Muscle of back (tissue), 3 donors: ENCODE measurements at regions not wholly inside any gene's neighbourhood (a gene's known extent, or its start where the extent isn't known, plus 50 kb on each side); places are given as distances from the start of the nearest gene placed in this dataset.
"Not testable (repeated sequence)": the region's sequence is repeated elsewhere in the genome, so short reads cannot be mapped to it uniquely, and the experiment has no call there.

Experiments
- DNase-seq, 3 donors: peaks; one replicate each; pipeline versions ENCODE4 v3.0.0 to v3.0.0-alpha.2; 2013

DNA sequence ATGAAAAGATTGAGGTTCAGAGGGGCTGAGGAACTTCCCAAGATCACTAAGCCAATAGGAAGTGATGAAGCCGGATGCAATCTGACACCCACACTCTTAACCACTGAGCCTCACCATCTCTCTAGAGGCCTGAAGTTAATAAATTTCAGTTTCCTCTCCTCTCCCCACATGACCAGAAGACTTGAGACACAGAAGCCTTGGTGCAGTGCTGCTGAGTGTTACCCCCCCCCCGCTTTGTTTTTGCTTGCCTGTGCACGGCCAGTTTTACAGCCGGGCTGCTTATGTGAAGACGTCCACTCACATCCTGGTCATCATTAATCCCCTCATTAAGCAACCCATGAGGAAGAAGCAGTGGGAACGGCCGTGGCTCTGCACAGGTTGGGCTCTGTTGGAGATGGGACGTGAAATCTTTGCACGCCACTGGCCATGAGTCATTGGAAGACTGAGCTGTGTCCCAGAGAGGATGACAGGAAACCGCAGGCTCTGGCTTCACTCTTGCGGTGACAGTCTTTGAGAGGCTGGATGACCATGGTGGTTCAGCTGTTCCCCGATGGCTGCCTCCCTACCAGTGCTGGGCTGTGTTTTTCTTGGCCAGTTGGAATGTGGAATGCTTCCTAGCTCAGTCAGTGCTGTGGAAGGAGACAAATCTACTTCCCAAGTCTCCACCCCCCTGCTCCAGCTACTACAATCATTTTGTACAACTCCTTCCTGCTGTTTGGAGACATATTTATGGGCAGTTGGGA lies 232.6 kb upstream of the LRTM1 start:
- peak in 1 of 3 donors; percentile 99 for DNase-seq

DNA sequence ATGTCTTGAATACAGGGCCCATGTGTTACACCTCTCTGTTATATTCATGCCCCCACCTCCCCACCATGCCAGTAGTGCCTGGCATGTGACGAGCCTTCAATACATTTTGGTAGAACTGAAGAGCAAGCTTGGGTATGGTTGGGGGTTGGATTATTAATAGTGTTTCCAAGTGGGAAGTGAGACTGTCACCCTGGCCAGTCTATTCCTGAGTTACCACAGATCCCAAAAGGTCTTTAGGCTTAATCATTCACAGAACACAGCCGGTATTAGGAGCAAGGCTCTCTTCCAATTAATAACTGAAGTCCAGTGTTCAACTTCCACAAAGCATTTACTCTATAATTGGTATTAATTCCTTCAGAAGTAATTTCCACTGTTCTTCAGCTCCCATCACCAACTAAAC lies 231.9 kb upstream of the LRTM1 start:
- DNase-seq: no peak

DNA sequence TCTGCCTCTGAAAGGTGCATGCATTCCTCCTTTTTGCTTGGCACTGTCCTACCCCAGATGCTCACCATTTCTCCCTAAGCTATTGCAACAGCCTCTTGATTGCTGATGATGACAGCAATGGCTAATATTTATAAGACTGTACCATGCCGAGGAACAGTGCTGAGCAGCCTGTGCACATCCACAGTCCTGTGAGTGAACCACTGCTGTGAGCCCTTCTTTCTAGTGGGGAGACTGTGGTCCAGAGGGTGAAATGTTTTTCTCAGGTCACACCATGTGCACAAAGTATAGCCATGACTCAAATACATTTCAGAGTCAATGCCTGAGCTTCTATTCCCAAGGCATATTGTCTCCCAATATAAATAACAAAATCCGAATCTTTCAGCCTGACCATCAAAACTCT lies 231.2 kb upstream of the LRTM1 start:
- no peak for DNase-seq

DNA sequence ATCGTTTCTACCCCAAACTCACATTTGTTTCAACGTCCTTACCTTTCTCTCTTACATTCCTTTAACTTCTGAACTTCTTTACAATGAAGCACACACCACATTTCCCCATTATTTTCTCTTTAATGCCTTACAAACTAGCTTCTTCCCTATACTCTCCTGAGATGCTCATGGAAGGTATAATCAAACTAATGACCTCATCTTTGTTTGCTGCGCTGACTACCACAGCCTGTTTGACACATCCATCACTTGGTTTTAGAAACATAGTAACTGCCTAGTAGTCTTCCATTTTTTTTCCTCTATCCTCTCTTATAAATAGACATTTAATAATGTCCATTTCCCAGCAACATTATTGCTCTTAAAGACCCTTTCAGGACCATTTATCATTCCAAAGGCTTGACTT lies 230.5 kb upstream of the LRTM1 start:
- DNase-seq: no peak

DNA sequence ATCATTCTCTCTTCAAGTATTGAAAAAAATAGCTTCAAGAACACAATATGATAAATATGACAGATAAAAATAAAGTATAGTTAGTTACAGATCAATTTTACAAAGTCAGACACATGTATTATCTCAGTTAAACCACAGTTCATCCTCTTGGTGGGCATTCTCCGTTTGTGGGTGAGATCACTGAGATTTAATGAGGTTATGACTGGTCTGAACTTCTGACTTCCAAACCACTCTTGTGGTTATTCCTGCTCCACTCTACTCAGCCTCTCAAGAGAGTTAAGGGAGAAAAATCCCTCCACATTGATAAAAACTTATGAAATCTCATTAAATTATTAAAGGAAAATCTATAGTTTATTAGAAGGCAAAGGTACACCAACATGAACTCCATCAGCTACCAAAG lies 229.9 kb upstream of the LRTM1 start:
- no peak for DNase-seq

DNA sequence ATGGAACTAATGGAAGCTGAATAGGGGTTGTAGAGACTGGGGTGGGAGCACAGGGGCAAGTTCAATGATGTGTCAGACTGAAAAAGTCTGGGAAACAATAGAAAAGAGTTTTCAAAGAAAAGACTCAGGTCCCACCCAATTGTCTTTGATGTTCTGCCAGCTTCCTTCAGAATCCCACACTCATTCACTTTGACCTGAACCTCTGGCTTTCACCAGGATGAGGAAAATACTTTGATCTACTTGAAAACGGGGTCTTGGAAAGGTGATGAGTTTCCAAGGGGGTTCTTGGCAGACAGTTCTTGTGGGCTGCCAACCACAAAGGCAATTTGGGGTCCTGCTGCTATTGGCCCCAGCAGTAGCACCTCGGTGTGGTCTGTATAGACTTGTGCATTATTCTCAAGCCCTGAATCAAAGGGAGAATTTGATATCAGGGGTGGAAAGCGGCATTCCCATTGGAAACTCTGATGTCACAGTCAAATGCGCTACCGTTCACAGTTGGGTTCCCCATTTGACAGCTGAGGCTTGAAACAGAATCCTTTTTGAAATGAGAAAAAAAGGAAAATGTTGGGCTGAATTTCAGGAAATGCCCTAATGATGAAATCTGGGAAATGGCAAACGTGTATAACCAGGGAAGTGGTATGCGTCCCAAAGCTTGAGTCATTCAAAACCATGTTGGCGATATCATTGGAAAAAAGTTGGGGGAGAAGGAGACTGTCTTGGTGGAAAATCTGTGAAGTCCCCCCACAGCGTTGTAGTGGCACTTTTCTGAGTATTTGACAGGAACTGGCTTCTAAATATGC lies 229.2 kb upstream of the LRTM1 start:
- DNase-seq: no peak

DNA sequence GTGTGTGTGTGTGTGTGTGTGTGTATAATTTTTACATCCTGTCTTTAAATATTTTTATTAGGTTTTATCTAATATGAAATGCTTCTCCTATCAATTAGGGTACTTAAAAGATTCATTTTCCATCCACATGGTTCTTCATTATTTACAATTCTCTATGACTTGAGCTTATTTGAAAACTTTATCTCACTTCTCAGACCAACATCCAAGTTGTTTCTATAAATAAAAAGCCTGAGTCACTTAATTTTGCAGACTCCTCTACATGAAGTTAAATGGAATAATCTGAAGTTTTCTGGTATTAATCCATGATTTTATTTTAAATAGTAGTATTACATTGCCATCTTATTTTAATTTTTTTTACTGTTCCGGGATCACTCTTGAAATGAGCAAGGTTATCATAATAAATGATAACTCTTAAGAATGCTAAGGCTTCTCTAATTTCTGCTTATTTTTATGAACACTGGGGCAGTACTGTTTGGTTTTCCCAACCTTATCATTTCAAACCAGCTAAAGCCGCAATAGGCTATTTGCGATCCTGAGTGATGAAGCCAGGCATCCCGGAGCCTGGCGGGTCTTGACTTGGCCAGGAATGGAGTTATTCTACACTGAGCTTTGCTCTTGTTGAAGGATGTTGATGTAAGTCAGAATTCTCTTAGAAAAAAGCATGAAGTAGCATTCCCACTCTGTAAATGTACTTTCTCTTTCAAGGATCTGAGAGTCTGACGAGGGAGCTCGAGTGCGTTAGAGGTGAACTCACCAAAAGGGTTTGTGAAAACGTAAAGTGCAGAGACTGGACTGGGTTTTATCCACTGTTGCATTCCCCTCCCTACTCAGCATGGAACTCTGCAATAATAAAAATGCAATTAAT lies 220.2 kb upstream of the LRTM1 start:
- DNase-seq: no peak

DNA sequence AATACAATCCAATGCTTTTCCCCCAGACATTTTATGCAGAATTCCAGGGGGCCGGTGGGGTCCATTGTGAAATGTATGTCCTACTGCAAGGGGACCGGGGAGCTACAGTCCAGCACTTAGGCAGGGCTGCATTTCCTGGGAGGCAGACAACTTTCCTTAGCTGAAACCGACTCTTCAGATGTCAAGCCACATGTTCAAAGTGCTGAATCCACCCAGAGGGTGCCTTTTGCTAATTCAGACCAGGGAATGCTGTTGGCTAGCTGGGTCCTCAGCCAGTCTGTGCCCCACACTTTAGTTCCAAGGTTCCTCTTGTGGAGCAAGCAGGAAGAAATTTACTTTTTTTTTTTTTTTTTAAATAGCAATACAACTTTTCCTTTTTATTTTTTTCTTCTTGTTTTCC lies 219.5 kb upstream of the LRTM1 start:
- DNase-seq: no peak

DNA sequence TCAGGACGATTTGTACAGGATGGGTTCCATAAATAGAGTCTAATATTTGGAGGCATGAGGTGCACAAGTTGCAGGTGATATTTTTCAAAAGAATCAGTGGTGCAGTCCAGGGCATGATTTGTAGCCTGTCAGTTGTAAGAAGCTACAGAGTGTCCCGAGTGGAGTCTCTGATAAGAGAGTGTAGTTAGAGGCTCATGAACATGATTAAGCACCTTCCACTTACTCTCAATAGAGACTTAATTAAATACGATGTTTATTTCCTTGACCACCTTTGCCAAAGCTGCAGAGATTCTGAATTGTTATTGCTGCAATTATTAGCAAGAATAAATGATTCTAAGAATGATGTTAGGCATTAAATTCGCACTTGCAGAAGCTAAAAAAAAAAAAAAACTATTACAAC lies 218.4 kb upstream of the LRTM1 start:
- no peak for DNase-seq

DNA sequence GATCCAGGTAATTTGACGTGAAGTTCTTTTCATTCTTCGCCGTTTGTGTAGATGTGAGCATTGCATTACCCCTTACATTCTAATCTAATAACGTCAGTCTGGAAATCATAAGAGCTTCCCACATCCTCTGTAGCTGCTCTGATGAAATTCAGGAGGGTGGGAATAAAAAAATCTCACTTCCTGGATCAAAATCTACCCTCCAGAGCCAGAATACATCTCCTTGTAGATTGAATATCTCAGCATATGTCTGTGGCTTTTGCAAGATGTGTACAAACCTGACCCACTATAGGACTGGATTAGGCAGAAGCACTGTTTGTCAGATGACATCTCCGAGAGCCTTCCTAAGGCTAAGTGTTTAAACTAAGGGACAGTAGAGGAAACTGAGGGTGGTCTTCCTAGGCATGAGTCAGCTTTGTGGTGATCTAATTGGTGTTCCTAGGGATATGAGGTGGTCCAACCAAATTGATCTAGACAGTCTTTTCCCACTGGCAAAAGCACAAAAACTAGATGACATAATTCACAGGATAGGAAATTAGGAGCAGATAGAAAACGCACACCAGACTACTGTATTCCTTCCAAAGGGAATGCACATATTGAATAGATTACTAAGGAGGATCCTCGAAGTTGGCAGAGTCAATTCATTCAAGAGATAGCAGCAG lies 216.3 kb upstream of the LRTM1 start:
- peak; percentile 48 to 85 (median 68) for DNase-seq

DNA sequence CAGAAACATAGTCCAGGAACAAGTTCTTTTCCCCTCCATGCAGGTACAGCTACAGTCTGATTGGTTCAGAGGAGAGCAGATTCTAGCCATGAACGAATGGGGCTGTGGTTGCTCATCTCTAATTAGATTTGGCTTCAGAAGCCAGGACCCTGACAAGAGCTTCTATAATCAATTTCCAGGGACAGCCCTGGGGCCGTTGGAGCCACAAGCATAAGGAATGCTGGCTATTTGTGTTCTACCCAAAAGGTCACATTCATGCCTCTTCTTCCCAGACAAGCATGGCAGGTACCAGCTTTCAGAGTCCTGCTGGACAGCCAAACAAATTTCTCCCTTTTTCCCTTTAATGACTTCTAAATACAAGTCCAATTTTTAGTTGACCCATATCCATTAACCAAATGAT lies 215.5 kb upstream of the LRTM1 start:
- DNase-seq: no peak

DNA sequence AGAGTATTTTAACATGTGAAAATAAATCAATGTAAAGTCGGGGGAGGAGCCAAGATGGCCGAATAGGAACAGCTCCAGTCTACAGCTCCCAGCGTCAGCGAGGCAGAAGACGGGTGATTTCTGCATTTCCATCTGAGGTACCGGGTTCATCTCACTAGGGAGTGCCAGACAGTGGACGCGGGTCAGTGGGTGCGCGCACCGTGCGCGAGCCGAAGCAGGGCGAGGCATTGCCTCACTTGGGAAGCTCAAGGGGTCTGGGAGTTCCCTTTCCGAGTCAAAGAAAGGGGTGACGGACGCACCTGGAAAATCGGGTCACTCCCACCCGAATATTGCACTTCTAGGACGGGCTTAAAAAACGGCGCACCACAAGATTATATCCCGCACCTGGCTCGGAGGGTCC lies 208.4 kb upstream of the LRTM1 start:
- DNase-seq: not testable (repeated sequence)

DNA sequence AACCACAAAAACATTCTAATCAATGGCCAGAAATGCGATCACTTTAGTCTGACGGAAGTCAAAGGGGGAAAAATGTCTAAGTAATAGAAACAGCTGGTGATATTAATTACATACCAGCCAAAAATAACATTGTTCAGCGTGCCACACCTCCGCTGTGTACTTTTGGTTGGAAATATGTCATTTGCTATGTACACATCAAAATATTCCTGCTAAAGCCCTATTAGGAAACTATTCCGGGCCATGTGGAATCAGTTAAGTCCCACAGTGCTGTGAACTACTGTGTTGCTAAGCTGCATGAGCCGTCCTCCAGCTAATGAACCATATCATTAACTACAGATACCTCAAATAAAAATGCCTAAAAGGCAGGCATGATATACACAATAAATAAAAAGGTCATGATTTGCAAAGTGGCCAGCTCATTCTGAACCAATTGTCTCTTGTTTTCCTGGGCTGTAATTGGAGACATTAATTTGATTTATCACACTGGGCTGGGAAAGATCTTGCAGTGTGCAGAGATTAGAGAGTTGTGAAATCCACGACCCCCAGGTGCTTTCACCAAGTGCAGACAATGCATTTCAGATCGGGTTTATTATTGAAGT lies 200.5 kb upstream of the LRTM1 start:
- peak in 2 of 3 donors; percentile 51 to 80 for DNase-seq

DNA sequence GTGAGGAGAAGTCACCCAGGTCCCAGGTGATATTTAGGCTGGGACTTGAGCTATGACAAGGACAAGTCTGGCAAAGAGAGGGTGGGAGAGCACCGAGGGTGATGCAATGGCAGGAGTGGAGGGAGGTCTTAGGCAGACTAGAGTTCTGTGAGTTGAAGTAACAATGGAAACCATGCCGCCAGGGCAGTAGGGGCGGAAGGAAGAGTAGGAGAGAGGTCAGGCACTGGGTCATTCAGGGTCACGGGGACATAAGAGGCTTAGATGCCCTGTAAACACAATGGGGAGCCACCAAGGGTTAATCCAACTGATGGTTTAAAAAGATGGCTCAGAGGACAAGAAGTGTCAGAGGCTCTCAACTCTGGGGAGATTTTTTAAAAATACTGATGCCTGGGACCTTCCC lies 199.7 kb upstream of the LRTM1 start:
- DNase-seq: no peak

DNA sequence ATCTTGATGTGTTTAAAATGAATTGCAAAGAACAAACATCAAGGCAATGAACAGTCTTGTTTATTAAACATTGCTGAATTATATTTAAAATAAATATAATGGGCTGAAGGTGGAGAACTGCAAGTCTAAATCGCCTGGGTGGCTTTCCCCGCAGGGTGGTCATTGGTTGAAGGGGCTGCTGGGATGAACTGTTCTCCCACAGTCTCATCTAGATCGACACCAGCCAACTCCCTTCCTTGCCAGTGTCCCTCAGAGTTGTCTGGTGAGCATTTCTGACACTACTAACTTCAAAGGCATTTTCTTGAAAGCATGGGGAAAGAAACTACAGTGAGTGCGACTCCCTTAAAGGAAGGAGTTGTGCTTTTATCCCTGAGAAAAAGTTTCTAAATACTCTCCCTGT lies 196.5 kb upstream of the LRTM1 start:
- DNase-seq: no peak
